NCI-H748 treated with DMSO at 0.1 percent for 48 hours (cell line): ENCODE measurements at regions not wholly inside any gene's neighbourhood (a gene's known extent, or its start where the extent isn't known, plus 50 kb on each side); places are given as distances from the start of the nearest gene placed in this dataset.

ENCODE experiments used
- DNase-seq: peaks from one replicate; lab custom pipeline; 2025; lab: John Stamatoyannopoulos, UW

DNA sequence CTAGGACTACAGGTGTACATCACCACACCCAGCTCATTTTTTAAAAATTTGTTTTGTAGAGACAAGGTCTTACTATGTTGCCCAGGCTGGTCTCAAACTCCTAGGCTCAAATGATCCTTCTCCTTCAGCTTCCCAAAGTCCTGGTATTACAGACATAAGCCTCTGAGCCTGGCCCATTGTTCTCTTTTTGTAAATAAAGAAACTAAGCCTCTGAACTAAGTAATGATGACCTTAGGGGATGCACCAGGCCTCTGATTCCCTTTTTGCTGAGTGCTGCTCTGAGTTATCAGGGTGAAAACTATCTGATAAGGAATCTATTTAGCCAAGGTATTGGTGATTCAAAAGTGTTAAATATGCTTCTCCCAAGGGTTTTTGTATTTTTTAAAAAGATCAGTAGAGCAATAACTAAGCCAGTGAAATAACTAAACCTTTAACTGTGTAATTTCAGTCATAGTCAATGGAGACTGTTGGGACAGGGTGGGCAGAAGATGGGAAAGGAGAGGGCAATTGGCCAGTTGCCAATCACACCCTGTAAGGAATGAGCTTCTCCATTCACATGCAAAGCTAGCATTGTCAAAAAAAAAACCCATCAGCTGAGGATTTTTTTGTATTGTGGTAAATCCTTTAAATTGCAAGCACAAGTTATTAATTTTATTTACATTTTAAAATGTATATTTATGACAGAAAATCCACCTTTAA is 194.8 kb upstream of the PFN2 start:
- DNase-seq, result no peak

- no peak for DNase-seq
Measured at GRCh38 chr3:150161011-150161410, 190.3 kb upstream of the PFN2 start.

DNA sequence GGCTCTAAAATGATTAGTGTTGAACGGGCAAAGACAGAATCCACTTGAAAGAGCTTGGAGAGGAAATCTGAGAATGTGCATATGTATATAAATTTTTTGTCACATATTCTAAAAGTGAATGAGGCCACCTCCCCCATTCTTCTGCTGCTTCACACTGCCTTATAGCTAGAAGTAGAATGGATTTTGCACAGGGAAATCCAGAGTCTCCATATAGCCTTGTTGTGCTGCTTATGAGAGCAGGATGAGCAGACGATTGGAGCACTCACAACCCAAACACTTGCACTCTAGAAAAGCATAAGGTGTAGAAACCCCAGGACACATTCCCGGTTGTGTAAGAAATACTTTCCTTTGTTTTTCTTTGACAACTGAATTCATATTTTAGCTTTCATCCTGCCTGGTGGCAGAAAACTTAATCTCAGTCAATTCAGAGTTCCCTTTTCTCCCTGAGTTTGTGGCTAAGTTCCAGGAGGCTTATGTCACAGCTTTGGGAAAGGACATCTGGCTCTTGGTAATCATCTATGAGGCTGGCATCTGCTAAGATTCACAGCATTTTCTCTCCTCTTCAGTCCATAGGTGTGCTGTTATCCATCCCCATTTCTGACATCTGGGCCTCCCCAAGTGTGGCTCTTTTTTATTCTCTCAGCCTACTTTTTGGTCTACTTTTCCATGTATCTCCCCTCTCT is 188.4 kb upstream of the PFN2 start:
- DNase-seq, result no peak

DNA sequence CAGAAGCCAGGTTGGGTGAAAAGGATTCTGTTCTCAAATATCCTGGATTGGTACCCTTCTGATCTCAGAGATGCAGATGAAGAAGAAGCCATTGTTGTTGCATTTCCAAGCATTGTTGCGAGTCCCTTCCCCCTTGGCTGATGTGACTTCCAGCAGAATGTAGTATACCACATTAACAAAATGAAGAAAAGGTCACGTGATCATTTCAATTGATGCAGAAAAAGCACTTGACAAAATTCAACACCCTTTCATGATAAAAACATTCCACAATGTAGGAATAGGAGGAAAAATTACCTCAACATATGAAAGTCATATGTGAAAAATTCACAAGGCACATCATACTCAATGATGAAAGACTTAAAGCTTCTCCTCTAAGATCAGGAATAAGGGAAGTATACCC is 181.9 kb upstream of the PFN2 start:
- no peak for DNase-seq

DNA sequence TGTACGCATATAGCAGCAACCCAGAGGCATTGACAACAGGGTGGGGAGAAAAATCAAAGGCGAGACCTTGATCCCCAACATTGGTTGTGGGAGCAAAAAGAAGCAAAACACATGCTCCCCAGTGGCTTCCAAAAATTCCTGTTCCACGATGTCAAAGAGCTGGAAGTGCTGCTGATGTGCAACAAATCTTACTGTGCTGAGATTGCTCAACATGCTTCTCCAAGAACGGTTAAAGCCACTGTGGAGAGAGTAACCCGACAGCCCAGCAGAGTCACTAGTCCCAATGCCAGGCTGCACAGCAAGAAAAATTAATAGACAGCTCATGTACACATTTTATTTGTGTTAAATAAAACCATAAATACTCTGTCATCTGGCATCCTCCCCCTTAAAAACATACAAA is 179.9 kb upstream of the PFN2 start:
- no peak for DNase-seq

DNA sequence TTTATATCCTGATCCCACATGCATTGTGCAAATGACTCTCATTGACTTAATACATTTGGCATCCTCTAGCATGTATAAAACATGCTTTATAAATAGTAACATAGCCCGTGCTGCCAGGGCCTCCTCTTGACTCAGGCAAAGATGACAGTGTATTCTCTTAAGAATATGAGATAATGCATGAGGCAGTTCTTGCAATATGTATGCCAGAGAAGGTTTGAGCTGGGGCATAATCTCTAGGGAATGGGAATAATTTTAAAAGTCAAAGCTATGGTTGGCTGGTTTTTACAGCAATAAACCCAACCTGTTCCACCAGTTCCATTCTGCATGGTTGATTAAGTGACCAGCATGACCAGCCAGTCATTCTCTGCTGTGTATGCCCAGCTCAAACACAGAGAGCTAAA is 179.0 kb upstream of the PFN2 start:
- peak; percentile 6 for DNase-seq

GRCh38 chr3:150148227-150148626 is 177.5 kb upstream of the PFN2 start:
- DNase-seq, result no peak

DNA sequence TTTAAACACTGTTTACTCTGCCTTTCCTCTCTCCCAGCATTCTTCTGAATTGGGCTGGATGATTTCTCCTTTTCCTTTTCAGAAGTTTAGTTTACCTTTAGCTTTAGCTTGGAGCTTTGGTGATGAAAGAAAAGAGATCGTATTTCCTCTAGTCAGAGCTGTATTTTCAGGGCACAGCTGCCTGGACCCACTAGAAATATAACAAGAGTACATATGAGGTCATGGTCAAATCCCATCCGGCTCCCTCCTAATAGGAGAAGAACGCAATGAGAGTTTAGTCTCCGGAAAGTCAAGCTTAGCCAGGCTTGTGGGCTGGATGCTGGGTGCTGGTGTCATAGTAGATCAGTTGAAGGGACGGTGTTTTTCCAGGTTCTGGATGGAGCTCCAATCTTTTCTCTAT is 177.1 kb upstream of the PFN2 start:
- no peak for DNase-seq

DNA sequence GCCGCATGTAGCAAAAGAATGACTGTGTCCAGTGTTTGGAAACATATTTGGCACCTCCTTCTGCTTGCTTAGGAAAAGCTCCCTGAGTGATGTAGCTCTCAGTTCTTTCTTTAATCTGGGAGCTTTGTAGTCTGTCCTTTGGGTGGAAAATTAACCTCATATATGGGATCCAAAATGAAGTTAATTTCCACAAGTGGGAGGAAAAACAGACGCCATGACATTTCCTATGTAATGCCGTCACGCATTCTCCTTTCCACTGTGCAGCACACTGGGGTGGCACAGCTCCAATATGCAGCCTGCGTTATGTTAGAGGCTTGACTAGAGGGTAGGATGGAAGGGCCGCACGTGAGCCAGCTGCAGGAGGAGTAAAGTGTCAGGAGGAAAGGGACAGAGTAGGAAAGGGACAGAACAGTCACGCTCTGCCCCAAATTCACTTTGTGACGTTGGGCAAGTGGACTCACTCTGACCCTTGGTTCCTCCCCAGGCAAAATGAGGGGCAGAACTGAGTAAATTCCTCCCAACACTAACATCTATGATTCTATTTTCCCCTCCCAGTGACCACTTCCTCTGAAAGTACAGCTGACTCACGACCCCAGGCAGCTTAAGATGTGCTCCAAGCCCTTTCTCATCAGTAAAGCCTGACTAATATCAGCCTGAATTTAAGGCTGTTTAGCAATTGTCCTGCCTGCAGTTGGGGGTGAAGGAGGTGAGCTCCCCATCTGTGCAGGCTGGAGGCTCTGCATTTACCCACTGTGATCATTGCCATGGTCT is 176.5 kb upstream of the PFN2 start:
- DNase-seq, result no peak

GRCh38 chr3:150145659-150146058 is 175.0 kb upstream of the PFN2 start:
- DNase-seq, result no peak

- no peak for DNase-seq
Measured at GRCh38 chr3:150144191-150144708, 173.6 kb upstream of the PFN2 start.

DNA sequence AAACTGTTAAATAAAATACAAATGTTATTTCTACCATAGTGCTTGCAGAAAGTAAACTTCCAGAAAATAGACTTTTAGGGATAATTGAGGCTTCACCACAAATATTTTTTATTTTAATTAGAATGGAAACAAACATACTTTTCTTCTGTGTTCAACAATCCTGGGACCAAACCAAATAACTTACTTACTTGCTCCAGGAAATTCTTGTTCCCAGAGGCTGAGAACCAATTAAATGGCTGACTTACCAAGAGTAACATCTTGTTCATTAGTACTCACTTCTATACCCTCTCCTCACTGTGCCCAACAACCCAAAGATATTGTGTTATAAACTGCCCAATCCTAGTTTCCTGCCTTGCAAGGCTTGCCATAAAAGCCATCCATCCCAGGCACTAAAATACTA is 172.2 kb upstream of the PFN2 start:
- DNase-seq, result no peak

DNA sequence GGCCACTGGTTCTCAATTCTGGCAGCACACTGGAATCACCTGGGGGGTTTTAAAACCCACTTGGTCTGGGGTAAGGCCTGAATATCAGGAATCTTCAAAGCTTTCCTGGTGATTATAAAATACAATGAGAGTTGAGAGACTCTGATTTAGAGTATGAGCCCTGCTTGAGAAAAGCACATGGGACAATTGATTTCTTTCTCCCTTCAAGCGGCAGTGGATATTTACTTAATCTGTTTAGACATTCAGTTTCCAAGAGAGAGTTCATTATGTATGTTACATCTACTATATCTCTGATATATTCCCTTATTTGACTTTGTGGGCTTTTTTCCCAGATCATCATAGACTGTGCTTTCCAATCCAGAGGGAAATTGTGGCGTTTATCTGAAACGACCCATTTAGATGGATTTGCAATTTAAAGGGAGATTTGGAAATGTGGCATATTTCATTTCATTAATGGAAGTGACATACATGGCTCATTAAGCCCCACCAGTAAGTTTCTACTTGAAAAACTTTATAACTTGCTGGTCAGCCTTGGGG is 171.2 kb upstream of the PFN2 start:
- no peak for DNase-seq

- DNase-seq, result no peak
Measured at GRCh38 chr3:150140614-150141321, 170.1 kb upstream of the PFN2 start.

GRCh38 chr3:150138824-150139223 is 168.1 kb upstream of the PFN2 start:
- DNase-seq, result no peak

DNA sequence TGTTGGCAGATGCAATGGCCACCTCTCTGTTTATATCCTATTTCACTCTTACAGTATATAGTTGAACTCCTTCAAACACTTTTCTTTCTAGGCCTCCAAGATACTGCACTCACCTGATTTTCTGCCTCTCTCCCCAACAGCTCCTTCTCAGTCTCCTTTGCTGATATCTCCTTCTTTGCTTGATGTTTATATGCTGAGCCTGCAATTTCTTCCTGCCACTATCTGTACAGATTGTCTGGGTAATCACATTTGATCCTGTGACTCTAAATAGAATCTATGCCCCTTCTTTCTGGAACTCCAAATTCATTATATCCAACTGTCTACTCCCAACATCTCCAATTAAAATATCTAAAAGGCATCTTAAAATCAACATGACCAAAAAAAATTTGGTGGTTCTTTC is 165.5 kb upstream of the PFN2 start:
- no peak for DNase-seq

- no peak for DNase-seq
Measured at GRCh38 chr3:150135287-150135721, 164.6 kb upstream of the PFN2 start.

- no peak for DNase-seq
Measured at GRCh38 chr3:150133293-150133692, 162.6 kb upstream of the PFN2 start.

DNA sequence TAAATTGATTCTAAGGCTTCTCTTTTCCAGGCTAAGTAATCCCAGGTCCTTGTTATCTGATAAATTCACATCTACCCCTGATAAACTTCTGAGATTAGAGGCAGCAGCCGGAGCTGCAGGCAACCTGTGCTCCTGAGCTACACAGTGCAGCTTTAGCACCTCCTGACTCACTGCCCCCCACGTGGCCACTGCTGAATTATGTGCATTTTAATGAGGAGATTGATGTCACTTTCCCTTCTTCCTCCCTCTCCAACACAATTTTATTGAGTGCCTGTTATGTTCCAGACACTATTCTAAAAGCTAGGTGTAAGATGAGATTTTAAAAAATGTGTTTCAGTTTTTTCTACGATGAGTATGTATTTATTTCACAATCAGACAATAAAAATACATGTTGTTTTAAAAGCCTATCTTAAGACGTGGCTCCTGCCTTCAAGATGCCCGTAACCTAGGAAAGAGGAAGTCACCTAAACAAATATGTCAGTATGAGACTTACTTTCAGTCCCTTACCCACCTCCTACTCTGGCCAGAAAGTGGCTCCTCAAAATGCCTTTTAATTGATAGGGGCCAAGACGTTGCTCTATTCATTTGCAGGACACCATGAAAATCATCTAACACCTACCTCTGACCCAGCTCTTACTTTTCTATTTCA is 161.5 kb upstream of the PFN2 start:
- no peak for DNase-seq

DNA sequence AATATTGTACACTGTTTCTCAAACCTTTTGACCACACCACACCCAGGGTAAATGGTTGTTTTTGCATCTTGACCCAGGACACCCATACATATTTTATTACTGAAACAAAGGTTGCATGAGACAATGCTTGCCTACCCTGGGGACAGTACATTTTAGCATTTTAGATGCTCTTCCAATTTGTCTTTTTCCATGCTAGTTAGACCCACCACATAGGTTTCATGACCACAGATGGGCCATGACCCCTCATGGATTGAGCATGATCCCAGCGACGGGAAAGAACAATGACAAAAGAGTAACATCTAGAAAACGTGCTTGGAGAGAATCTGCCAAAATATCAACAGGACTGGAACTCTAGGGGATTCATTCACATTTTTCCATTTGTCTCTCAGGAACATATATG is 161.0 kb upstream of the PFN2 start:
- no peak for DNase-seq

DNA sequence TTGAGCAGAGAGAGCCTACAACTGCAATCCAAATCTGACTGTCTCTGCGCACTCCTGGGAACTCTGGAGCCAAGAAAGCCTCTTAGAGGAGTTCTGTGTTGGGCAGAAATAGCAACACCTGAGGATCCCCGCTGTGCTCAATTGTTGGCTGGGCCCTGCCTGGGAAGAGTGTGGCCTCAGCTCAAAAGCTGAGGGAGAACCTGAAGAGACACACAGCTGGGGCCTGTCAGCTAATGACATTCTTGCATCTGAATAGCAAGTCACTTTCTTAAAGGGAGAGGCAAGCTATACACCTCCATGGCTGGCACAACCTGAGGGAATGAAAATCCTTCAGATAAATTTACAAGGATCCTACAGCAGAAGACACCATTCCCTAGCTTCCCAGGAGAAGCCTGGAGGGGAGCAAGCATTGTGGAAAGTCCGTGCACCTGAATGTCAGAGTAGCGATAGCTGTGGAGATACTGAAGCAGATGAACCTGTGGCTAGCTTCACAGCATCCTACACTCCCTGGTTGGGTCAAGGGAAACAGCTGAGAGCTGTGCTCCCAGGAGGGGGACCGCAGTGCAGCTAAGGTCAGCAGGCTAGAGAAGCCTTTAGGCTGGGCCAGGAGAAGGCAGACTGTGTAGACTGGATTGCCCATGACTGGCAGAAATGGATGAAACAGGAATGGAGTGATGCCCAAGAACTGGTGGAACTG is 159.9 kb upstream of the PFN2 start:
- no peak for DNase-seq
